ENCODE measurements at regions not wholly inside any gene's neighbourhood (a gene's known extent, or its start where the extent isn't known, plus 50 kb on each side); places are given as distances from the start of the nearest gene placed in this dataset.
"Not testable (repeated sequence)": the region's sequence is repeated elsewhere in the genome, so short reads cannot be mapped to it uniquely, and the experiment has no call there.

GRCh38 chr6:94137178-94137577 lies 717.8 kb upstream of the EPHA7 start:
- TF ChIP-seq POLR2AphosphoS5 (IDR thresholded peaks at IDR 0.05; ENCODE audit: insufficient read depth in 1 of 2, low read depth in 1 of 2); CTCF (IDR thresholded peaks at IDR 0.05); POLR2A (IDR thresholded peaks at IDR 0.05): not testable (repeated sequence)
